ENCODE measurements at regions not wholly inside any gene's neighbourhood (a gene's known extent, or its start where the extent isn't known, plus 50 kb on each side); places are given as distances from the start of the nearest gene placed in this dataset.

- POLR2A ChIA-PET = no interaction called here
- Histone ChIP-seq H3K36me3 (ENCODE audit: control insufficient read depth, insufficient read depth, low read length) (no peaks in the 10 kb centered on the region), H3K27ac (ENCODE audit: low read length) (no peak overlapping the region), H3K4me3 (ENCODE audit: low read depth in 2 of 2, low read length in 2 of 2) (no peak overlapping the region), H3K4me1 (ENCODE audit: control insufficient read depth, insufficient read depth, low read length) (no peaks in the 10 kb centered on the region), H3K27me3 (ENCODE audit: control insufficient read depth, insufficient read depth, low read length) (no peaks in the 10 kb centered on the region), H3K9me3 (ENCODE audit: control insufficient read depth, insufficient read depth, low read depth, low read length) (no peaks in the 10 kb centered on the region)
- no peak for DNase-seq (ENCODE audit: low read depth, low spot score)
- intact Hi-C loops (cut with micrococcal nuclease; ENCODE audit: unreplicated experiment) = no loop called here
- TF ChIP-seq REST (IDR thresholded peaks at IDR 0.05; ENCODE audit: insufficient read depth in 1 of 2, low read depth in 2 of 2, low read length in 1 of 2) (no peak), CTCF (IDR thresholded peaks at IDR 0.05) (no peak), POLR2AphosphoS5 (IDR thresholded peaks at IDR 0.05; ENCODE audit: low read depth, low read length) (no peak), TCF7L2 (IDR thresholded peaks at IDR 0.05; ENCODE audit: low read depth, low read length) (no peak), SIN3A (IDR thresholded peaks at IDR 0.05; ENCODE audit: borderline replicate concordance, insufficient read depth, low read depth, low read length) (no peak)
- in situ Hi-C loops (cut with HindIII; ENCODE audit: low pct_unique_long_range_greater_than_20kb, low sequenced_read_pairs) = no loop called here
- ATAC-seq = no peak
- CTCF ChIA-PET = no interaction called here
- BruUV-seq (replicated peaks) = no TSS peak
These were observed 549.7 kb upstream of the ADGRL4 start for GRCh38 chr1:79556189-79556588.

GRCh38 chr1:79554688-79555087, 548.2 kb upstream of the ADGRL4 start:
- no peak overlapping the region for H3K4me3 ChIP-seq (ENCODE audit: low read depth in 2 of 2, low read length in 2 of 2)
- no peaks in the 10 kb centered on the region for H3K4me1 ChIP-seq (ENCODE audit: control insufficient read depth, insufficient read depth, low read length)
- in situ Hi-C loops (cut with HindIII; ENCODE audit: low pct_unique_long_range_greater_than_20kb, low sequenced_read_pairs) (no loop called here), intact Hi-C loops (cut with micrococcal nuclease; ENCODE audit: unreplicated experiment) (no loop called here)
- no peaks in the 10 kb centered on the region for H3K36me3 ChIP-seq (ENCODE audit: control insufficient read depth, insufficient read depth, low read length)
- ChIA-PET CTCF (no interaction called here), POLR2A (no interaction called here)
- no peaks in the 10 kb centered on the region for H3K9me3 ChIP-seq (ENCODE audit: control insufficient read depth, insufficient read depth, low read depth, low read length)
- H3K27me3 ChIP-seq (ENCODE audit: control insufficient read depth, insufficient read depth, low read length) = no peaks in the 10 kb centered on the region
- no peak for ATAC-seq
- BruUV-seq (replicated peaks) = no TSS peak
- H3K27ac ChIP-seq (ENCODE audit: low read length) = no peak overlapping the region
- no peak for DNase-seq (ENCODE audit: low read depth, low spot score)
- TF ChIP-seq POLR2AphosphoS5 (IDR thresholded peaks at IDR 0.05; ENCODE audit: low read depth, low read length) (no peak), REST (IDR thresholded peaks at IDR 0.05; ENCODE audit: insufficient read depth in 1 of 2, low read depth in 2 of 2, low read length in 1 of 2) (no peak), CTCF (IDR thresholded peaks at IDR 0.05) (no peak), TCF7L2 (IDR thresholded peaks at IDR 0.05; ENCODE audit: low read depth, low read length) (no peak), SIN3A (IDR thresholded peaks at IDR 0.05; ENCODE audit: borderline replicate concordance, insufficient read depth, low read depth, low read length) (no peak)

Data from Panc1 (cell line).